GM19023 (cell line): ENCODE measurements at regions not wholly inside any gene's neighbourhood (a gene's known extent, or its start where the extent isn't known, plus 50 kb on each side); places are given as distances from the start of the nearest gene placed in this dataset.
A peak's percentile ranks its signal among the peaks of the same experiment; 100 is the strongest.
"Not testable (repeated sequence)": the region's sequence is repeated elsewhere in the genome, so short reads cannot be mapped to it uniquely, and the experiment has no call there.

ENCODE experiments used
- ATAC-seq: cut with Tn5 transposase; IDR thresholded peaks from one replicate; pipeline ENCODE4 v1.9.1; 2021; ENCODE audit warnings: mild to moderate bottlenecking, moderate library complexity; ENCODE audit not compliant: unreplicated experiment

DNA sequence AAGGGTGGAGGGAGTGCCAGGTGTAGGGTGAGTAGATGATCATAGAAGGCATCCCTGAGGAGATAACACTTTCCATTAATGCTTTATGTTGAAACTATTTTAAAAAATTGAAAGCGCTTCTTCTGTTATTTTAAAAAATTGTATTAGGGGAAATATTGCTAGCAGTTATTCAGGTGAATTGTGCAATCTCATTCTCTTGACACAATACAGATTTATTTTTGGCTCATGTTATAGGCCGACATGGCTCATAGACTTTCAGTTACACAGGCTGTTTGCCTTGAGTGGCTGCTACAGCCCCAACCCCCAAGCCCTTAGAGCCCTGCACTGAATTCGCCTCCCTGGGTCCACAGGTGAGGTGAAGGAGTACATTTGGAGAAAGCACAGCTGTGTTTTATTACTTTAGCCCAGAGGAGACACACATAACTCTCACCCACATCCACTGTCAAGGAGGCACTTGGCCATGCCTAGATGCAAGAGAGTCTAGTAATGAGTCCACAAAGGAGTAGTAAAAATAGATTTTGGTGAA, 228.2 kb downstream of the RFPL4B start:
- ATAC-seq: no peak

DNA sequence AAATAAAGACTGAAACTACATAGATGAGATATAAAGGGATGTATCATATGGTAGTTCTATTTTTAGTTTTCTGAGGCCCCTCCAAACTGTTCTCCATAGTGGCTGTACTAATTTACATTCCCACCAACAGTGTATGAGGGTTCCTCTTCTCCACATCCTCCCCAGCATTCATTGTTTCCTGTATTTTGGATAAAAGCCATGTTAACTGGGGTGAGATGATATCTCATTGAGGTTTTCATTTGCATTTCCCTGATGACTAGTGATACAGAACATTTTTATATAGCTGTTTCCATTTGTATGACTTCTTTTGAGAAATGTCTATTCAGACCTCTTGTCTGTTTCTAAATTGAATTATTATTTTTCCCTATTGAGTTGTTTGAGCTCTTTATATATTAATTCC, 229.3 kb downstream of the RFPL4B start:
- no peak for ATAC-seq

DNA sequence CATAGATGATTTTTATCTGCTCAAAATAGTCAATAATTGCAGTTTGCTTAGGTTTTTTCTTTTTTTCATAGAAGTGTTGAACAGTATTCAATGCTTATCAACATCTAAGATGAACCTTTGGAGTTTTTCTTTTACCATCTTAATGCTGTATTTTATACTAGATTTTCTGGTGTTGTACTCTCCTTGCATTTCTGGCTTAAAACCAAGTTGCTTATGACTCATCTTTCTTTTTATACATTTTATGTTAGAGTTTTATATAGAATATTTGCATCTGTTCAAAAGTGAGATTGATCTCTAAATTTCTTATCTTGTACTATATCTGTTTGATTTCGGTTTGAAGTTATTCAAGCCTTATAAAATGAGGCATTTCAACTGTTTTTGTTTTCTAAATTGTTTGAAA, 232.5 kb downstream of the RFPL4B start:
- ATAC-seq: no peak

DNA sequence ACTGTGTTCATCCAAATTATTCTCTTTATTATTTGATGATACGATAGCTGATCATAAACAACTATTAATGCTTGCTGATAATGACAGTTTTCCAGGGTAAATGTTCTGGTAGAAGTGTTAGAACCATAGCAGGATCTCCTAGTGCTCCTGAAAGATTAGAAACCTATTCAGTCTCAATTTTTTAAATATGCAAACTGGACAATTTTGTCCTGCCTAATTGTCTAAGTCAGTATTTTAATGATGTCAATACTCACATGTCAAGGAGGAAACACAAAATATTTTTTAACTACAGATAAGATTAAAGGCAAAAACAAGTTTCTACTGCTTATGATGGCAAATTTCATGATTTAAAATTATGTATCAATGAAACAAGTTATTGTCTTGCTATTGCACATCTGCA, 233.9 kb downstream of the RFPL4B start:
- ATAC-seq: no peak

DNA sequence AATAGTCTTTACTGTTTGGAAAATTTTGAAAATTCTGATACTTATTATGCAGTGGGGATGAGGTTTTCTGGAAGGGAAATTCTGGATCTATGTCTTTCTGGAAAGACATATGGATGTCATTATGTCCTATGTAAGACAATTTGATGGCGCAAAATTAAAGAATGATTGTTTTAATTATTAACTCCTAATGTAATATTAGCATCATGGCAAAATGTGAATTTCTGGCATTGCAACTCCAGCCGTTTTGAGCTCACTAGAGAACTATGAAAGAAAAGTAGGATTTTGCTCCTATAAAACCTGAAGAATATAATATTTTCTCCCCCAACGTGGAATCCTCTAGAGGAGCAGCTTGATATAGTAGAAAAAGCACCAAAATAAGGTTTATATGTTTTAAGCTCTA, 243.2 kb downstream of the RFPL4B start:
- no peak for ATAC-seq

DNA sequence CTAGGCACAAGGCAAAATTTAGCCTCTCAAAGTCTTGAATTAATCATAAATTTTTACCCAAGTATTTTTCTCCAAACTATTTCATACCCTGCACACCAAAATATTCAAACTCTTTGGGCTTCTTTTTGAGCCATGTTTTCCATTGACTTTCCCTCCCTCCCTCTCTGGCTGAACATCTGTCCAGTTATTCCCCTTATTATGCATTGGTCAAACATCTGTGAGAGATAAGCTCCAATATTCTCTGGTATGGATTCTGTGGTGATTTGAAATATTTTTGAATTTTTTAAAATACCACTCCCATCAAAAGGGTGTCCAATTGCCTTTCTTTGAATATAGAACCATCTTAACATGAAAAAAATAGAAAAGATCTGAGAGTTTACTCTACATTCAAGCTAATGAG, 244.2 kb downstream of the RFPL4B start:
- no peak for ATAC-seq

DNA sequence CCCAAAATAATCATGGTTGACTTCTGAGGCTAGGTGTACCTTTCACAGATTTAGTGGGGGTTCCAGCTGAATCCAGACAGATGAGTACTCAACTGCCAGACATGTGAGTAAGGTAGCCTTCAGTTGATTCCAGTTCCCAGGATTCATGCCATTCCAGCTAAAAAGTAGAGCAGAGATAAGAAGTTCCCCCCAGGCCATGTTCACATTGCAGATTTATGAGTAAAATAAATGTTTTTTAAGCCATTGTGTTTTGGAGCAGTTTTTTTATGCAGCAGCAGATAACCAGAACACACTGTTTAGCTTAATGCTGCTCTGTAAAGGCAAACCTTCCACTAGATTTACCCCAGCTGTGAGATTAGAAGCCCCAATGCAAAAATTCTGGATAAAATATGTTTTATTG, 245.0 kb downstream of the RFPL4B start:
- ATAC-seq: no peak

DNA sequence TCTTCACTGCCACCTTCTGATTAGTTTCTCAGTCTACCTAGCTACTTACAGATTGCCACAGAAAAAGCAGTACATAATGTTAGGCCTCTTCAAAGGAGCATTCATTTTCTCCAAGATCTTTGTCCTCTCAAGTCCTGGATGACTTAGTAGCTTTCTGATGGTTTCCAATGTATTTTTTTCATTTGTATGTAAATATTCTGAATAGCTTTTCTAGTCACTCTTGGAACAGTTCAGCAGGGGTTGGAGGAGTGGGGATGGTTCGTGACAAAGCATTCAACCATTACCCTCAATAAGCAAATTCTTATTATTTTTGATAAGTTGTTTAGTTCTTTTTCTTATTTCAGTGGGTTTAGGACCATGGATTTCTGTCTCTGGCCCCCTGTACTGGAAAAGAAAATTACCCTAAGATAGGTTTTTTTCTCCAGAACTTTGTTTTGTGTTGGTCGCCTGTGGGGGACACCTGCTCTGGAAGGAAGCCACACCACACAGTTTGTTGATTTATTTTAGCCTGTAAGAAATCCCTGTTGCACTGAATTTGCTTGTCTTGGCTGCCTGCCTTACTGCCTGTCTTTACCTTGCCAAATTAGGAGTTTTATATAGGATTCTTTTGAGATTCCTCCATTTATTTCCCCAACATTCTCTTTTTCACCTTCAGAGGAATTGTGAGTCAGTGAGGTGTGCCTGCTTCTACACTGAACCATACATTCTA, 247.9 kb downstream of the RFPL4B start:
- no peak for ATAC-seq

DNA sequence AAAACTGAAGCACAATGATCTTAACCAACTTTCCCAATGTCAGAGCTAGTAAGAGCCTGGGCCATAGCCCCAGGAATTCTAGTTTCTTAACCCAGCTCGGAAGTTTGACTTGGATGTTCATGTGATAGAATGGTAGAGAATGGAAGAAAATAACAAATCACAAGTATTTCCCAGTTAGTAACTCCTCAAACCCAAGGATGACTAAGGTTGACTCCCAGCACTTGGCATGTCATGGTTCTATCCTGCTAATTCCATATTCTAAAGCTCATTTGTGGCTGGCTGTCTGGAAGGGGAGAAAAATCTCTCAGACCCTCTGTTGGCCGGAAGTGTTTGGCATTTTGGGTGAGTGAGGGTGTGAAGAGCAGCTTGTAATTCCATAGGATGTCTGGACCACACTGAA, 248.7 kb downstream of the RFPL4B start:
- ATAC-seq: no peak

DNA sequence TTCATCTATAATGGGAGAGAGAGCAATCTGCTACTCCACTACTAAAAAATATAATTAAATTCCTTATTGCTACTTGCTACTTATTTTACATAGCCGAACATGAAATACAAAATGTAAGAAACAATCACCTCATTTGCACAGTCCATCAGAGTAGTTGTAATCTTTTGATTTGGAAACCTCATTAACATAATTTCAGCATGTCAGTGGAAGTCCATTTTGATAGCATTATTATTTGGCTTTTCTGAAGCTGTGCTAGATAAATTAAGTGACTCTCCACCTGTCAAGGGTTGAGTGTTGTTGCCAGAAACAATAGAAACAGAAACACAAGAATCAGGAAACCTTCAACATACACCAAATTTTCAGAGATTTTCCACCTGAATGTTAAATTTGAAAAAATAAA, 250.0 kb downstream of the RFPL4B start:
- no peak for ATAC-seq

DNA sequence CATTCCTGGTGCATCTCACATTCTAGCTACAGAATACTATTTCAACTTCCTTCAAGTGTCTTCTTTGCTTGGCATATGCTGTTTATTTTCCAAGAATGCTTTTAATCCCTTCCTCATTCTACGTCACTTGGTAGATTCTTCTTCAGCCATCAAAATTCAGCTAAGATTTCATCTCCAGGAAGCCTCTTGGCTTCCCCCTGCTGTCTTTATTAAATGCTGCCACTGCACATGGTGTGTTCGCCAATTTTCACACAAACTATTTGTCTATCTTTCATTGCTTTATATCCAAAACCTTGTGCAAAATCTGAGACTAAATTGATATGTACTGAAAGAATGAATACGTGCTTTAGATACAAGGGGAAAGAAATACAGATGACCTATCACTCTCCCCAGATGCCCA, 253.0 kb downstream of the RFPL4B start:
- no peak for ATAC-seq

DNA sequence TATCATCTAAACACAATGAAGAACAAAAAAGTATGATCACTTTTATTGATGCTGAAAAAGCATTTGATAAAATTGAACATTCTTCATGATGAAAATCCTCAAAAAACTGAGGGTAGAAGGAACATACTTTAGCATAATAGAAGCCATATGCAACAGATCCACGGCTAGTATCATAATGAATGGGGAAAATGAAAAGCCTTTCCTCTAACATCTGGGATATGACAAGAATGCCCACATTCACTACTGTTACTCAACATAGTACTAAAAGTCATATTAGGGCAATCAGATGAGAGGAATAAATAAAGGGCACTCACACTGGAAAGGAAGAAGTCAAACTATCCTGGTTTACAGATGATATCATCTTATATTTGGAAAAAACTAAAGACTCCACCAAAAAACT, 256.6 kb downstream of the RFPL4B start:
- no peak for ATAC-seq

DNA sequence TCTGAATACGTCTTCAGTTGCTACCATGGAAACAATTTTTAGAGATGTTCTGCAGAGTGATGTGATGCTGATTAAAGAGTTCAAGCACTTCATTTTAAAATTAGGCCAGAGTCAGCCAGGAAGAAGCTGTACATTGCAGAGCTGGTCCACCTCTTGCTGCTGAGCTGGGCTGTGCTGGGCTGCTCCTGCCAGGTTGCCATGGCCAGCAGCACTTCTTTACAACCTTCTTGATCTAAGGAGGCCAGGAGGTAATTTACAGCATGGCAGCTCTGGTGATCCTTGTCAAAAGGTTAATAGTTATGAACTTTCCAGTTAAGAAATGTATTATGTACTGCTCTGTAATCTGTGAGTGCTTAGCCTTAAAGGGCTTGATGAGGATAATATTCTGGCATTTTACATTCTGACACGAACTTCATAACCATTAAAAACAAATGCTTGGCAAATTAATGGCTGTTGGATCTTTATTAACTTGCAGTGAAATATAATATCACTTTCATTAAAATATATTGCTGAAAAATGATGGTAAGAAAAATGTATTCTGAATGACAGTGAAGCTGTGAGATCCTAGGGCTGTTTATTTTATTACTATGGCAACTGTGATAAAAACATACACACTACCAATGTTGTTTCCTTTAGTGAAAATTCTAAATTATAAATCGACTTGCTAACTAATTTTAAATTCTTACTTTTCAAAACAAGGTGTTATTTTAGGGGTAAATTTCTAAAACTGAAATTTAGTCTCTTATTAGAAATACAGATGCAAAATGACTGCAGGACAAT, 259.7 kb downstream of the RFPL4B start:
- no peak for ATAC-seq

DNA sequence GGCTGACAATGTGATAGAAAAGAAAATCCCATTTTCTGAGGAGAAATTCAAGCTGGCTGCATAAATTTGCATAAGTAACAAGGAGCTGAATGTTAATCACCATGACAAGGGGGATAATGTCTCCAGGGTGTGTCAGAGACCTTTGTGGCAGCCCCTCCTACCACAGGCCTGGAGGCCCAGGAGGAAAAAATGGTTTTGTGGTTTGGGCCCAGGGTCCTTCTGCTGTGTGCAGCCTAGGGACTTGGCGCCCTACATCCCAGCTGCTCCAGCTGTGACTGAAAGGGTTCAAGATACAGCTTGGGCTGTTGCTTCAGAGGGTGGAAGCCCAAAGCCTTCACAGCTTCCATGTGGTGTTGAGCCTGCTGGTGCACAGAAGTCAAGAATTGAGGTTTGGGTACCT, 261.8 kb downstream of the RFPL4B start:
- not testable (repeated sequence) for ATAC-seq

DNA sequence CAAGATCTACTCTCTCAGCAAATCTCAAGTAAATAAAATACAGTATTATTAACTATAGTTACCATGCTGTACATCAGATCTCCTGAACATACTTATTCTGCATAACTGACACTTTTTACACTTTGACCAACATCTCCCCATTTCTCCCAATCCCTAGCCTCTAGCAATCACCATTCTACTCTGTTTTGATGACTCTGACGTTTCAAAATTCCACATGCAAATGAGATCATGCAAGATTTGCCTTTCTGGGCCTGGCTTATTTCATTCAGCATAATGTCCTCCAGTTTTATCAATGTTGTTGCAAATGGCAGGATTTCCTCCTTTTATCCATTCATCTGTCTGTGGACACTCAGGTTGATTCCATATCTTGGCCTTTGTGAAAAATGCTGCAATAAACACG, 266.3 kb downstream of the RFPL4B start:
- ATAC-seq: no peak

DNA sequence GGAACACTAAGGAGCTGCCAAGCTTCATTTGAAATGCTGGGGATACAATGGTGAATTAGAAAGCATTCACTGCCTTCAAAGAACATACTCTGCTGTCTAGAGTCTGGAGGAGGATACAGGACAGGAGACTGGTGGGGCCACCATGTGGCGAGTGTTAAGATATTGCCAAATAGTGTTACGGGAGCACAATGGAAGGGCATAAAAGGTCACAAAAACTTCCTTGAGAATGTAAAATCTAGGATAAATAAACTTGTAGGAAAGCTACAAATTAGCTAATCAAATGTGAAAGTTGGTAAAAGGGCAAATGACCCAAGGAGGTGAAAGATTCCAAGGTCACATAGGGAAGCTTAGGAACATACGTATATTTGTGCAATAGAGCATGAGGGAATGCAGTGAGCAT, 271.7 kb downstream of the RFPL4B start:
- ATAC-seq: no peak

DNA sequence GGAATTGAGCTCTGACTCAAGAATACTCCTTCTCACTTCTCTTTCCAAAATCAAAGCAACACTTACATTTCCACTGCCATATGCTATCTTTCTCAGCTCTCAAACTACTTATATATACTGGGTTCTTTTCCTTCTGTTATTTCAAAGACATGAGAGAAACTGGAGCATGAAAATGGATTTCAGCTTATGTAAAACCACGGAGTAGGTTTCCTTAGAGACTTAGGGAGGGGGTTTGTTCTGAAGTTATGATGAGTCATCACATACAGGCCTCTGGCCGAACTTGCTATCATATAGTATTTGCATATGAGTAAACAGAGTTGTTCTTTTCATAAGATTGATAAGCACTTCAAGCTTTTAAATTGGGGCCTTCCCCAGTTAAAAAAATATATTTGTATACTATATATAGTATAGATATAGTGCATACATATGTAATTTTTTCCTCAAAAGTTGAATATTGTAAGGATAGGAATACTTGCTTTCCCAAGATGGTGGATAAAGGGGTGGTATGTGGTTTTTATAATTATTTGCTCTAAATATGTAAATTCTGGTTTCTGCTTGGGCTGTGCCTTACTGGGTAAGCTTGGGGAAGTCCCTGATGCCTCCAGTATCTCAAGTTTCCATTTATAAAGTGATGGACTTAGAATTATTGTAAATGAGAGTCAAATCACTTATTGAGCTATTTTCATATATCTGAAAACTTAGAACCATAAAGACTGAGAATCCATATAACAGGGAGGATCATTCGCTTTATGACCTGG, 273.9 kb downstream of the RFPL4B start:
- peak; percentile 69 for ATAC-seq

DNA sequence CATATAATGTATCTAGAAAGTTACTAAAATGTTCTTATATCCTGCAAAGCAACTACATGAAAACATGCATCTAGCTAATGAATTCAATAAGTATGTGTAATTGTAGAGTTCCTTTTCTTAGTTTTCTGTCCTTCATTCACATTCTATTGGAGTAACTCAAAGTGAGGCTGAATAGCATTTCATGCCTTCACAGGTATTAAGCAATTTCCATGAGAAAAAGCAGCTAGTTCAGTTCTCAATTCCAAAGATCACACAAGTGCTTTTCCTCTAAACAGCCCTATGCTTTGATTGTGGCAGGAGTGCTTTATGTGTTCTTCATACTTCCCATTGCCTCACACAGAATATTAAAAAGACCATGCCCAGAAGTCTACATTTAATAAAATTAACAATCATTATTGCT, 274.9 kb downstream of the RFPL4B start:
- no peak for ATAC-seq

DNA sequence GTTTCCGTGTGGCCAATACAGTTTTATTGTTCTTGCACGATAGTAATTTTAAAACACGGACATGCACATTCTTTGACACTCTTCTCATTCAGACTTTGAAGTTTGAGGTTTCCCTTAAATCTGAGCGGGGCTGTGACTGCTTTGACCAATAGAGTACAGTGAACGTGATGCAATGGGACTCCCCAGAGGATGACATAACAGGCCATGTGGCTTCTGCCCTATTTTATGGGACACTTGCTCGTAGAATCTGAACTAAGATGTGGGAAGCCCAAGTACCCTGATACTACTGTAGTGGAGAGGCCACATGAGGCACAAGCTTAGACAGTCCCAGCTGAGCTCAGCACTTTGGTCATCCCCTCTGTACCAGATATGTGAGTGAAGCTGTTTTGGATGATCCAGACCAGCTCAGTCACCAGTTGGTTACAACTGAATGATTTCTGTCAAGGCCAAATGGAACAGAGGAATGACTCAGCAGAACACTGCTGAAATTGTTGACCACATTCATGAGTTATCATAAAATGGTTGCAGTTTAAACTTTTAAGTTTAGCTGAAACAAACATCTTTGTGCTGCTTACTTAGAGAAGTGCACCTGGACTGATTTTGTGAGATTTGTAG, 279.4 kb downstream of the RFPL4B start:
- peak; percentile 84 for ATAC-seq

DNA sequence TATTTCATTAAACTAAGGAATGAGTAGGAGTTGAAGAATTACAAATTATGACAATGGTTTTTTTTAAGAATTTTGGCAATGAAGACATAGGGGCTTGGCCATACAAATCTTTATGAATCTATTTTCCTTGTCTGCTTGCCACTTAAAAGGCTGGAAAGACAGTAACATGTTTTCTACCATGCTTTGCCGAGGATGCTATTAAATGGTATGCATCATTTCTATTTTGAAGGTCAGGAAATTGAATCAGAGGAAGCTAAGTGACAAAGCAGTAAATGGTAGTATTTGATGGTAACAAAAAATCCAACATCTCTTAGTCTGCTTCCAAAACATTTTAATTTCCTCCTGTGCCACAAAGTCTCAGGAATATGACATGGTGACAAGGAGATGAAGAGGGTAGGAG, 287.2 kb downstream of the RFPL4B start:
- ATAC-seq: no peak

DNA sequence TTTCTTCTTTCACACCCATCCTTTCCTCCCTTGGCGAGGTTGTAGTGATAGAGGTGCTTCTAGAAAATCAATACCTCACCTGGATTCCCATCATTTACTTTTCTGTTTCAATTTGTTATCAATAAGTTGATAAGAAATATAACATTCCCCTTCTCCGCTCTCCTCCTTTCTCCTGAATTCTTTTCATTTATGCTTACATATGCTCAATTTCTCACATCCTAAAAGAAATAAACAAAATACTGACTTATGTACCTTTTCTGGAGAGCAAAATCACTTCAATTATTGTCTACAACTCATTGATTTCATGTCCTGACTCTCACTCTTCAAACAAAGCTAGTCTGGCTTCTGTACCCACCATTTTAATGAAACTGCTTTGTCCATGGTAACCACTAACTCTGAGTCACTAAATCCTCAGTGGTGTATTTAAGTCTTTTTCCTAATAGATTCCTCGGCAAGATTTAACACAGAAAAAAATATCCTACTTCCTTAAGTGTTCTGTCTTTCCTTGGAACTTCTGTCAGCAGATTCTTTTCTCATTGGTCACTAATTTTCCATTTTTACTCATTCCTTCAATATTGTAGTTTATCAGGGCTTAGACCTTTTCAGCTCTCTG, 289.6 kb downstream of the RFPL4B start:
- ATAC-seq: no peak
